22Rv1 (cell line): ENCODE measurements at regions not wholly inside any gene's neighbourhood (a gene's known extent, or its start where the extent isn't known, plus 50 kb on each side); places are given as distances from the start of the nearest gene placed in this dataset.

Source experiments
- H3K27ac ChIP-seq: fragments of 450-650 bp; 2 replicates; pipeline ENCODE4 v1.5.1; 2017
- CTCF ChIP-seq: fragments of 450-650 bp; IDR thresholded peaks from 2 replicates; pipeline ENCODE4 v1.5.1; 2017; ENCODE audit warnings: mild to moderate bottlenecking
- ZFX ChIP-seq: fragments of 450-650 bp; IDR thresholded peaks from 2 replicates; pipeline ENCODE4 v1.6.1; 2017; ENCODE audit warnings: antibody characterized with exemption, borderline replicate concordance

- TF ChIP-seq CTCF (no peak), ZFX (no peak)
- H3K27ac ChIP-seq = peak overlapping the region; percentile 60
Measured at GRCh38 chrX:150036641-150037040, 98.3 kb upstream of the EOLA2 start.

GRCh38 chrX:150037041-150037440 is 98.8 kb upstream of the EOLA2 start:
- TF ChIP-seq CTCF = no peak
- TF ChIP-seq ZFX = no peak
- peak overlapping the region; percentile 60; the same call in 1 of the 2 replicates for H3K27ac ChIP-seq

GRCh38 chrX:150038315-150038714 is 100.0 kb upstream of the EOLA2 start:
- H3K27ac ChIP-seq = no peak overlapping the region
- TF ChIP-seq ZFX (no peak), CTCF (no peak)

- no peak overlapping the region for H3K27ac ChIP-seq
- no peak for TF ChIP-seq ZFX
- TF ChIP-seq CTCF = no peak
Measured at GRCh38 chrX:150038986-150039599, 100.8 kb upstream of the EOLA2 start.

GRCh38 chrX:150041208-150041607 is 102.9 kb upstream of the EOLA2 start:
- TF ChIP-seq CTCF (no peak), ZFX (no peak)
- H3K27ac ChIP-seq = no peak overlapping the region

GRCh38 chrX:150044556-150044955 is 106.3 kb upstream of the EOLA2 start:
- TF ChIP-seq CTCF (no peak), ZFX (no peak)
- H3K27ac ChIP-seq = no peak overlapping the region

- H3K27ac ChIP-seq = no peak overlapping the region
- TF ChIP-seq CTCF (no peak), ZFX (no peak)
Measured at GRCh38 chrX:150047818-150048217, 109.5 kb upstream of the EOLA2 start.
